ENCODE measurements at regions not wholly inside any gene's neighbourhood (a gene's known extent, or its start where the extent isn't known, plus 50 kb on each side); places are given as distances from the start of the nearest gene placed in this dataset.

GRCh38 chr17:55842405-55843158 is 91.7 kb downstream of the PCTP start:
- Histone ChIP-seq H3K4me3 (ENCODE audit: low read length) (no peak overlapping the region), H3K9me2 (replicated peaks; ENCODE audit: insufficient read depth, low read length) (no peaks in the 10 kb centered on the region)

DNA sequence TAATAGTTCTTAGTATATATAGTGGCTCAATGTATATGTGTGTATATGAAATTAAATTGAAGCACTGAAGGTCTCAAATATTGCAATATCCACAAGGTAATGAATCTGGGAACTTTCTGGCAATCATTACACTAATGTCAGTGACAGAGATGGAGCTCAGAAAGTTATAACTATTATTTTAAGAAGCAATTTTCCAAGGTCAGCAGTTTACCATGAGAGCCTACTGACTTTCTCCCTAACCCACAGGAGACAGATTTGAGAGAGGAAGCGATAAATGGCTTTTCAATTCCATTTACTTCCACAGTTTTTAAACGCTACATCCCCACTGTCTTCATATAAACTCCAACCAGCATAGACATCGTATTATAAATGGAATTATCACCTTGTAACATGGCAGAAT is 92.9 kb downstream of the PCTP start:
- no peak overlapping the region for H3K4me2 ChIP-seq (ENCODE audit: low read depth, low read length)
- no peaks in the 10 kb centered on the region for H3K9me2 ChIP-seq (replicated peaks; ENCODE audit: insufficient read depth, low read length)
- no peaks in the 10 kb centered on the region for H3K36me3 ChIP-seq (replicated peaks; ENCODE audit: insufficient read depth, low read length)
- TF ChIP-seq EZH2phosphoT487 (IDR thresholded peaks at IDR 0.05; ENCODE audit: low read length) (no peak), EZH2 (optimal IDR thresholded peaks at IDR 0.05; ENCODE audit: low read depth, low read length) (no peak)
- TF ChIP-seq, protein P1, sequence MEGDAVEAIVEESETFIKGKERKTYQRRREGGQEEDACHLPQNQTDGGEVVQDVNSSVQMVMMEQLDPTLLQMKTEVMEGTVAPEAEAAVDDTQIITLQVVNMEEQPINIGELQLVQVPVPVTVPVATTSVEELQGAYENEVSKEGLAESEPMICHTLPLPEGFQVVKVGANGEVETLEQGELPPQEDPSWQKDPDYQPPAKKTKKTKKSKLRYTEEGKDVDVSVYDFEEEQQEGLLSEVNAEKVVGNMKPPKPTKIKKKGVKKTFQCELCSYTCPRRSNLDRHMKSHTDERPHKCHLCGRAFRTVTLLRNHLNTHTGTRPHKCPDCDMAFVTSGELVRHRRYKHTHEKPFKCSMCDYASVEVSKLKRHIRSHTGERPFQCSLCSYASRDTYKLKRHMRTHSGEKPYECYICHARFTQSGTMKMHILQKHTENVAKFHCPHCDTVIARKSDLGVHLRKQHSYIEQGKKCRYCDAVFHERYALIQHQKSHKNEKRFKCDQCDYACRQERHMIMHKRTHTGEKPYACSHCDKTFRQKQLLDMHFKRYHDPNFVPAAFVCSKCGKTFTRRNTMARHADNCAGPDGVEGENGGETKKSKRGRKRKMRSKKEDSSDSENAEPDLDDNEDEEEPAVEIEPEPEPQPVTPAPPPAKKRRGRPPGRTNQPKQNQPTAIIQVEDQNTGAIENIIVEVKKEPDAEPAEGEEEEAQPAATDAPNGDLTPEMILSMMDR (IDR thresholded peaks at IDR 0.05; ENCODE audit: low read length), result no peak
- H3K4me1 ChIP-seq (ENCODE audit: low read length), result no peaks in the 10 kb centered on the region
- H3K79me2 ChIP-seq (ENCODE audit: low read length), result no peaks in the 10 kb centered on the region
- H3K4me3 ChIP-seq (ENCODE audit: low read length), result no peak overlapping the region
- no peaks in the 10 kb centered on the region for H4K20me1 ChIP-seq (ENCODE audit: insufficient read depth, low read length)
- no peaks in the 10 kb centered on the region for H3K9me3 ChIP-seq (replicated peaks; ENCODE audit: insufficient read depth, low read length)
- H3K9ac ChIP-seq (ENCODE audit: low read length), result no peak overlapping the region
- no peak for DNase-seq
- no peak overlapping the region for H2AFZ ChIP-seq (ENCODE audit: low read length)
- no peaks in the 10 kb centered on the region for H3K27me3 ChIP-seq (replicated peaks; ENCODE audit: insufficient read depth, low read length)
- no peaks in the 10 kb centered on the region for H3F3A ChIP-seq (ENCODE audit: insufficient read depth, low read length)
- H3K27ac ChIP-seq (ENCODE audit: low read length), result no peak overlapping the region

More at GRCh38 chr17:55842405-55843158, 91.7 kb downstream of the PCTP start:
- Histone ChIP-seq H2AFZ (ENCODE audit: low read length) (no peak overlapping the region), H3K4me2 (ENCODE audit: low read depth, low read length) (no peak overlapping the region), H3K79me2 (ENCODE audit: low read length) (no peaks in the 10 kb centered on the region), H3K9me3 (replicated peaks; ENCODE audit: insufficient read depth, low read length) (no peaks in the 10 kb centered on the region), H3K27ac (ENCODE audit: low read length) (no peak overlapping the region), H4K20me1 (ENCODE audit: insufficient read depth, low read length) (no peaks in the 10 kb centered on the region), H3K27me3 (replicated peaks; ENCODE audit: insufficient read depth, low read length) (no peaks in the 10 kb centered on the region), H3K36me3 (replicated peaks; ENCODE audit: insufficient read depth, low read length) (no peaks in the 10 kb centered on the region), H3K4me1 (ENCODE audit: low read length) (no peaks in the 10 kb centered on the region), H3F3A (ENCODE audit: insufficient read depth, low read length) (no peaks in the 10 kb centered on the region), H3K9ac (ENCODE audit: low read length) (no peak overlapping the region)
- TF ChIP-seq EZH2phosphoT487 (IDR thresholded peaks at IDR 0.05; ENCODE audit: low read length), result no peak
- TF ChIP-seq, protein P1 (IDR thresholded peaks at IDR 0.05; ENCODE audit: low read length), result no peak
- no peak for TF ChIP-seq EZH2 (optimal IDR thresholded peaks at IDR 0.05; ENCODE audit: low read depth, low read length)
- DNase-seq, result no peak

DNA sequence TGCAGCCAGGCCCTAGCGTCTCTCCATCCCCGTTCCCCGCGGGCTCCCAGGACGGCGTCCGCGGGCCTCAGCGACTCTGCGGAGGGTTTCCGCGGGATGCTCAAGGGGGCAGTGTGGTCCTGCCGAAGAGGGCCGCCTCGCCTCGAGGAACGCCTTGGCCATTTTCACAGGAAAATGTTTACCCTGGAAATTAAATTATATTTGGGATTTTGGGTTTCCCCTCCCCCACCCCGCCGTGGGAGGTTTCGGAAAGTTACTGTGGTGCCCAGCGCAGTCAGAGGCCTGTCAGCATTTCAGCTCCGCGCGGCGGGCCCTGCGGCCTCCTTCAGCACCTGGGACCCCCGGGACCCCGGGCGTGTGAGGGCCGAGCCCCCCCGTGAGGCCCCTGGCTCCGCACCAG is 94.5 kb downstream of the PCTP start:
- TF ChIP-seq, protein P1 (IDR thresholded peaks at IDR 0.05; ENCODE audit: low read length), result no peak
- TF ChIP-seq EZH2phosphoT487 (IDR thresholded peaks at IDR 0.05; ENCODE audit: low read length) (no peak), EZH2 (optimal IDR thresholded peaks at IDR 0.05; ENCODE audit: low read depth, low read length) (no peak)
- Histone ChIP-seq H3K9me3 (replicated peaks; ENCODE audit: insufficient read depth, low read length) (no peaks in the 10 kb centered on the region), H3K4me2 (ENCODE audit: low read depth, low read length) (no peak overlapping the region), H3K4me1 (ENCODE audit: low read length) (no peaks in the 10 kb centered on the region), H3K4me3 (ENCODE audit: low read length) (no peak overlapping the region), H3K27ac (ENCODE audit: low read length) (no peak overlapping the region), H4K20me1 (ENCODE audit: insufficient read depth, low read length) (no peaks in the 10 kb centered on the region), H3K36me3 (replicated peaks; ENCODE audit: insufficient read depth, low read length) (no peaks in the 10 kb centered on the region), H3K9ac (ENCODE audit: low read length) (no peak overlapping the region), H3K79me2 (ENCODE audit: low read length) (no peaks in the 10 kb centered on the region), H3K27me3 (replicated peaks; ENCODE audit: insufficient read depth, low read length) (no peaks in the 10 kb centered on the region), H3K9me2 (replicated peaks; ENCODE audit: insufficient read depth, low read length) (no peaks in the 10 kb centered on the region), H2AFZ (ENCODE audit: low read length) (no peak overlapping the region), H3F3A (ENCODE audit: insufficient read depth, low read length) (no peaks in the 10 kb centered on the region)
- no peak for DNase-seq
